ENCODE measurements at regions not wholly inside any gene's neighbourhood (a gene's known extent, or its start where the extent isn't known, plus 50 kb on each side); places are given as distances from the start of the nearest gene placed in this dataset.

- H2BK15ac ChIP-seq (ENCODE audit: low read length) = no peak overlapping the region
- DNase-seq (ENCODE audit: low read depth in 1 of 2, low spot score in 2 of 2) (no peak), FAIRE-seq (no peak)
- H3K36me3 ChIP-seq (ENCODE audit: control insufficient read depth in 2 of 4, insufficient read depth in 4 of 4, low read length in 3 of 4) = no peaks in the 10 kb centered on the region
- WGBS, 2 experiments (ENCODE audit: extremely low coverage in 1 of 2, insufficient coverage in 1 of 2, insufficient read length in 1 of 2, insufficient replicate concordance in 2 of 2, low coverage in 1 of 2, low lambda C conversion rate in 2 of 2, missing lambda C conversion rate in 1 of 2) = 80% methylated on average over 7 of the region's 7 CpGs; no CpG with 5 or more reads in 1 of the 2 experiments
- no peaks in the 10 kb centered on the region for H3K79me1 ChIP-seq (ENCODE audit: low read depth, low read length)
- no peak overlapping the region for H4K5ac ChIP-seq (ENCODE audit: insufficient read length, low read depth, low read length)
- H3K79me2 ChIP-seq (ENCODE audit: control insufficient read depth in 1 of 2, insufficient read depth in 2 of 2, low read length in 2 of 2) = no peaks in the 10 kb centered on the region
- H3K9ac ChIP-seq (replicated peaks in 1 of 4; ENCODE audit: extremely low read depth in 1 of 4, low read depth in 3 of 4, low read length in 3 of 4) = no peak overlapping the region
- no peaks in the 10 kb centered on the region for H4K20me1 ChIP-seq (replicated peaks in 1 of 2; ENCODE audit: control insufficient read depth in 1 of 2, insufficient read depth in 2 of 2, low read length in 2 of 2)
- H3K18ac ChIP-seq (ENCODE audit: extremely low read depth, low read length) = no peak overlapping the region
- H3K4me1 ChIP-seq (replicated peaks in 1 of 4; ENCODE audit: control insufficient read depth in 3 of 4, insufficient read depth in 4 of 4, low read length in 3 of 4) = no peaks in the 10 kb centered on the region; a peak in 2 of 7 replicates
- CTCF ChIA-PET (ENCODE audit: partially characterized antibody) = interaction anchor here (0.8 to 4.2 kb wide), 2 partner anchors 11 to 82 kb away, joined by 3 to 20 read pairs; no protein-coding TSS in a partner anchor
- no peak overlapping the region for H2BK120ac ChIP-seq (replicated peaks; ENCODE audit: low read depth, low read length)
- H3K14ac ChIP-seq (ENCODE audit: insufficient read length) = no peak overlapping the region
- POLR2A ChIA-PET (ENCODE audit: partially characterized antibody) = no interaction called here
- H3K9me3 ChIP-seq (ENCODE audit: insufficient read depth in 2 of 2, low read depth in 1 of 2, low read length in 1 of 2) = no peaks in the 10 kb centered on the region
- H3K4ac ChIP-seq (replicated peaks; ENCODE audit: insufficient read length, low read depth, low read length) = no peak overlapping the region
- no peak overlapping the region for H3K56ac ChIP-seq (replicated peaks; ENCODE audit: insufficient read length, low read depth, low read length)
- H3K4me3 ChIP-seq (ENCODE audit: extremely low read depth in 1 of 4, insufficient read depth in 2 of 4, low read depth in 3 of 4, low read length in 4 of 4) = no peak overlapping the region
- no peak overlapping the region for H2BK5ac ChIP-seq (ENCODE audit: low read depth, low read length)
- H3K23me2 ChIP-seq (ENCODE audit: low read depth, low read length) = no peaks in the 10 kb centered on the region
- no peak overlapping the region for H4K91ac ChIP-seq (replicated peaks; ENCODE audit: insufficient read length, low read length)
- no peak overlapping the region for H3K27ac ChIP-seq (ENCODE audit: low read depth, low read length)
- no peak overlapping the region for H2BK20ac ChIP-seq (ENCODE audit: low read length)
- no peaks in the 10 kb centered on the region for H3K27me3 ChIP-seq (replicated peaks in 1 of 4; ENCODE audit: control insufficient read depth in 3 of 4, extremely low read depth in 1 of 4, insufficient read depth in 3 of 4, low read length in 3 of 4)
- H2AK5ac ChIP-seq (ENCODE audit: low read depth, low read length) = no peak overlapping the region
- H3K4me2 ChIP-seq (ENCODE audit: insufficient read depth in 1 of 2, low read depth in 2 of 2, low read length in 2 of 2) = no peak overlapping the region
- no peak overlapping the region for H3K23ac ChIP-seq (ENCODE audit: insufficient read length)
- H2AFZ ChIP-seq (ENCODE audit: low read length) = no peak overlapping the region
- H4K8ac ChIP-seq (ENCODE audit: extremely low read depth, insufficient read depth, low read length) = no peak overlapping the region
- no peak overlapping the region for H2BK12ac ChIP-seq (ENCODE audit: low read depth, low read length)
- no peak for TF ChIP-seq CHD7 (IDR thresholded peaks at IDR 0.05; ENCODE audit: insufficient replicate concordance, low read length)
These were observed 115.1 kb downstream of the BEGAIN start for GRCh38 chr14:100472094-100472455.

Data from H1 (cell line).